OCI-LY3 (cell line): ENCODE measurements at regions not wholly inside any gene's neighbourhood (a gene's known extent, or its start where the extent isn't known, plus 50 kb on each side); places are given as distances from the start of the nearest gene placed in this dataset.
"Not testable (repeated sequence)": the region's sequence is repeated elsewhere in the genome, so short reads cannot be mapped to it uniquely, and the experiment has no call there.

ENCODE experiments used
- H2AFZ ChIP-seq: fragments of 200-600, 300-600 bp; shearing (Covaris generic); 2 replicates; pipeline ENCODE4 v1.6.0; 2014; ENCODE audit warnings: antibody characterized with exemption, low read depth, low read length
- H3K27ac ChIP-seq: fragments of 200-600, 300-600 bp; sonication (generic); 2 replicates; pipeline ENCODE4 v1.5.1; 2014; ENCODE audit warnings: mild to moderate bottlenecking, low read length, moderate library complexity, mixed read lengths
- H3K27me3 ChIP-seq: fragments of 200-600, 300-600 bp; sonication (generic); 2 replicates; pipeline ENCODE4 v1.6.1; 2014; ENCODE audit warnings: low read depth, low read length, mixed read lengths
- H3K36me3 ChIP-seq: fragments of 200-600, 300-600 bp; sonication (generic); replicated peaks from 2 replicates; pipeline ENCODE3; 2014; ENCODE audit warnings: low read depth, low read length, mixed read lengths
- H3K4me1 ChIP-seq: fragments of 300-600, 200-600 bp; sonication (generic); 2 replicates; pipeline ENCODE4 v1.6.1; 2014; ENCODE audit warnings: low read length, mixed read lengths
- H3K4me2 ChIP-seq: fragments of 200-600, 300-600 bp; sonication (generic); 2 replicates; pipeline ENCODE4 v1.6.1; 2014; ENCODE audit warnings: low read length, mixed read lengths
- H3K4me3 ChIP-seq: fragments of 300-600, 200-600 bp; sonication (generic); 2 replicates; pipeline ENCODE4 v1.5.1; 2014; ENCODE audit warnings: antibody characterized with exemption, mild to moderate bottlenecking, low read length, moderate library complexity
- H3K79me2 ChIP-seq: fragments of 300-600, 200-600 bp; shearing (Covaris generic); 2 replicates; pipeline ENCODE4 v1.6.1; 2014; ENCODE audit warnings: mild to moderate bottlenecking, low read length, mixed read lengths
- H3K9ac ChIP-seq: fragments of 300-600, 200-600 bp; shearing (Covaris generic); 2 replicates; pipeline ENCODE4 v1.6.0; 2014; ENCODE audit warnings: mild to moderate bottlenecking, low read length, moderate library complexity
- H3K9me3 ChIP-seq: fragments of 200-600, 300-600 bp; shearing (Covaris generic); 2 replicates; pipeline ENCODE4 v1.6.1; 2014; ENCODE audit warnings: low read length, mixed read lengths; ENCODE audit not compliant: insufficient read depth
- H4K20me1 ChIP-seq: fragments of 200-600, 300-600 bp; sonication (generic); 2 replicates; pipeline ENCODE4 v1.6.1; 2016; ENCODE audit warnings: low read length, mixed read lengths; ENCODE audit not compliant: insufficient read depth
- EZH2phosphoT487 ChIP-seq: fragments of 200-600 bp; shearing (Covaris generic); IDR thresholded peaks from 2 replicates; pipeline ENCODE4 v1.6.1; 2018; ENCODE audit warnings: antibody characterized with exemption, mixed run types, low read depth
- TF ChIP-seq, protein P1 (sequence below): fragments of 200-600, 300-600 bp; sonication (generic); IDR thresholded peaks from 2 replicates; pipeline ENCODE4 v1.5.1; 2014; ENCODE audit warnings: antibody characterized with exemption, low read length, low read depth

DNA sequence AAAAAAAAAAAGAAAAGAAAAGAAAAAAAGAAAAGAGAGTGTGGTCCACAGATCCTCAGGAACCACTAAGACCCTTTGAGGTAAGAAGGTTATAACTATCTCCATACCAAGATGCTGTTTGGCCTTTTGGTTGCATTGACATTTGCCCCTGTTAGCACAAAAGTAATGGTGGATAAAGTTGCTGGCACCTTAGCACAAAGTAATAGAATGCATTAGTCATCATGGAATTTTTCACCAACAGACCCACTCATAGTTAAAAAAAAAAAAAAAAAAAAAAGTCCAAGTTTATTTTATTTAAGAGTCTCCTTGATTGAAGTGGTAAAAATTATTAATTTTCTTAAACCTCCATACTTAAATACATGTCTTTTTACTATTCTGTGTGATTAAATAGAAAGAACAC lies 78.4 kb upstream of the RBPJ start:
- no peaks in the 10 kb centered on the region for H4K20me1 ChIP-seq
- H3K9me3 ChIP-seq = no peaks in the 10 kb centered on the region
- TF ChIP-seq EZH2phosphoT487 = no peak
- TF ChIP-seq, protein P1, sequence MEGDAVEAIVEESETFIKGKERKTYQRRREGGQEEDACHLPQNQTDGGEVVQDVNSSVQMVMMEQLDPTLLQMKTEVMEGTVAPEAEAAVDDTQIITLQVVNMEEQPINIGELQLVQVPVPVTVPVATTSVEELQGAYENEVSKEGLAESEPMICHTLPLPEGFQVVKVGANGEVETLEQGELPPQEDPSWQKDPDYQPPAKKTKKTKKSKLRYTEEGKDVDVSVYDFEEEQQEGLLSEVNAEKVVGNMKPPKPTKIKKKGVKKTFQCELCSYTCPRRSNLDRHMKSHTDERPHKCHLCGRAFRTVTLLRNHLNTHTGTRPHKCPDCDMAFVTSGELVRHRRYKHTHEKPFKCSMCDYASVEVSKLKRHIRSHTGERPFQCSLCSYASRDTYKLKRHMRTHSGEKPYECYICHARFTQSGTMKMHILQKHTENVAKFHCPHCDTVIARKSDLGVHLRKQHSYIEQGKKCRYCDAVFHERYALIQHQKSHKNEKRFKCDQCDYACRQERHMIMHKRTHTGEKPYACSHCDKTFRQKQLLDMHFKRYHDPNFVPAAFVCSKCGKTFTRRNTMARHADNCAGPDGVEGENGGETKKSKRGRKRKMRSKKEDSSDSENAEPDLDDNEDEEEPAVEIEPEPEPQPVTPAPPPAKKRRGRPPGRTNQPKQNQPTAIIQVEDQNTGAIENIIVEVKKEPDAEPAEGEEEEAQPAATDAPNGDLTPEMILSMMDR = no peak
- no peak overlapping the region for H3K4me2 ChIP-seq
- peaks cover 17% of the 10 kb centered on the region for H3K4me1 ChIP-seq
- no peak overlapping the region for H3K4me3 ChIP-seq
- H3K27me3 ChIP-seq = no peaks in the 10 kb centered on the region
- H3K36me3 ChIP-seq = no peaks in the 10 kb centered on the region
- H3K79me2 ChIP-seq = no peaks in the 10 kb centered on the region
- H3K27ac ChIP-seq = no peak overlapping the region
- H3K9ac ChIP-seq = no peak overlapping the region
- H2AFZ ChIP-seq = no peak overlapping the region

DNA sequence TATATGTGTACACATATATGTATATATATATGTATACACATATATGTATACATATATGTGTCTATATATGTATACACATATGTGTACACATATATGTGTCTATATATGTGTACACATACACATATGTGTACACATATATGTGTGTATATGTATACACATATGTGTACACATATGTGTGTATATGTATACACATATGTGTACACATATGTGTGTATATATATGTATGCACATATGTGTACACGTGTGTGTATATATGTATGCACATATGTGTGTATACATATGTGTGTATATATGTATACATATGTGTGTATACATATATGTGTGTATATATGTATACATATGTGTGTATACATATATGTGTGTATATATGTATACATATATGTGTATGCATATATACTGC lies 76.7 kb upstream of the RBPJ start:
- not testable (repeated sequence) for H3K4me2 ChIP-seq, H4K20me1 ChIP-seq, H3K27ac ChIP-seq, H2AFZ ChIP-seq, H3K27me3 ChIP-seq, H3K36me3 ChIP-seq, H3K9me3 ChIP-seq, H3K4me3 ChIP-seq, H3K9ac ChIP-seq, H3K79me2 ChIP-seq
- peaks cover 16% of the 10 kb centered on the region for H3K4me1 ChIP-seq

DNA sequence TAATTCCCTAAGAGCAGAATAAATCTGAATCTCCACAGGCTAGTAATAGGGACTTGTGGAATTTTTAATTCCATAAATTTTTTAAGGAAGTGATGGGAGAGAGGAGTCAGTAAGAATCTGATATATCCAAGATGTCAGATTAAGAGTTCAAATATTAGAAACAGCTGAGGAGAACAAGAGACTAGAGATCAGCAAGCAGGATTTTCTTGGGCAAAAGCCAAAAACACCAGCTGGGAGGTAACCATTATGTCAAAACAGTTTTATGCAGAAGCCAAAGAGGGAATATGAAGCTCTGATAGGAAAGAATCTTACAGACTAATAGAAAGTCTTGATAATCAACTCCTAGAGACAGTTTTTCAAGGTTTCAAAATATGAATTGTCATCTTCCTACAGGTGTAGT lies 72.2 kb upstream of the RBPJ start:
- H3K9me3 ChIP-seq = no peaks in the 10 kb centered on the region
- no peak overlapping the region for H3K27ac ChIP-seq
- no peaks in the 10 kb centered on the region for H3K36me3 ChIP-seq
- H3K4me1 ChIP-seq = peaks cover 19% of the 10 kb centered on the region
- H3K27me3 ChIP-seq = no peaks in the 10 kb centered on the region
- H3K9ac ChIP-seq = no peak overlapping the region
- H2AFZ ChIP-seq = no peak overlapping the region
- H4K20me1 ChIP-seq = no peaks in the 10 kb centered on the region
- TF ChIP-seq, protein P1 = no peak
- no peak for TF ChIP-seq EZH2phosphoT487
- H3K4me3 ChIP-seq = no peak overlapping the region
- peak overlapping the region; percentile 31 for H3K4me2 ChIP-seq
- H3K79me2 ChIP-seq = no peaks in the 10 kb centered on the region

DNA sequence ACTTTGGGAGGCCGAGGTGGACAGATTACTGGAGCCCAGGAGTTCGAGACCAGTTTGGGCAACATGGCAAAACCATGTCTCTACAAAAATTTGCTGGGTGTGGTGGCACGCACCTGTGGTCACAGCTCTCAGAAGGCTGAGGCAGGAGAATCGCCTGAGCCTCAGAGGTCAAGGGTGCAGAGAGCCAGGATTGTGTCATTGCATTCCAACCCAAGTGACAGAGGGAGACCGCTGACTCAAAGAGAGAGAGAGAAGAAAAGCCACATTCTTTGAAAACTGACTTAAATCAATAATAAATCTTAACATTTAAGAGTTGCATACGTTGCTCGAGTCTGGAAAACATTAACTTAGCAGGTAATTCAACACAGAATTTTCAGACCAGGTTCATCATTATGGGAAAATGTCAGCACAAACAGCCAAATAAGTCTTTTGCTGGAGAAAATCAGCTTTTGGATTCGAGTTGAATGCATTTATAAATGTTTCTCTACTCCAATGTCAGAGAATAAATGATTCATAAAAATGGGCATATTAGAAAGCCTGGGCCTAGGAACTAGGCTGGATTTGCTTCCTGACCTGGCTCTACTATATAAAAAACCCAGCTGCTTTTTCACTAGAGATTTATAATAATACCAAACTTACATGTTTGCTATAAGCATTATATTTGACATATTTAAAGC lies 68.3 kb upstream of the RBPJ start:
- TF ChIP-seq EZH2phosphoT487 = no peak
- TF ChIP-seq, protein P1 = no peak
- peak overlapping the region; percentile 49 for H3K4me2 ChIP-seq
- H3K9ac ChIP-seq = no peak overlapping the region; the same call in 1 of the 2 replicates
- H2AFZ ChIP-seq = 0 out of 2 replicates have a peak overlapping the region, but pooled peaks have one; percentile 31
- H3K36me3 ChIP-seq = no peaks in the 10 kb centered on the region
- H3K27ac ChIP-seq = no peak overlapping the region
- H3K79me2 ChIP-seq = no peaks in the 10 kb centered on the region
- H3K4me1 ChIP-seq = peaks cover 37% of the 10 kb centered on the region
- H4K20me1 ChIP-seq = no peaks in the 10 kb centered on the region
- no peaks in the 10 kb centered on the region for H3K9me3 ChIP-seq
- H3K27me3 ChIP-seq = no peaks in the 10 kb centered on the region
- H3K4me3 ChIP-seq = no peak overlapping the region
